H1 (cell line): ENCODE measurements at regions not wholly inside any gene's neighbourhood (a gene's known extent, or its start where the extent isn't known, plus 50 kb on each side); places are given as distances from the start of the nearest gene placed in this dataset.

ENCODE experiments used
- BCL11A ChIP-seq, 2 experiments: IDR thresholded peaks; one replicate each; pipeline ENCODE4 v1.6.1; 2011; ENCODE audit warnings: low read depth in 2 of 2, low read length in 2 of 2, mild to moderate bottlenecking in 2 of 2
- CBX8 ChIP-seq: fragments of 300-800, 300-1000 bp; sonication (generic); IDR thresholded peaks from 2 replicates; pipeline ENCODE4 v1.7.1; 2016; ENCODE audit warnings: low read depth, low read length, borderline replicate concordance
- SIRT6 ChIP-seq: IDR thresholded peaks from one replicate; pipeline ENCODE4 v1.7.1; 2012; ENCODE audit warnings: low read length, inconsistent platforms
- SP1 ChIP-seq: IDR thresholded peaks from 2 replicates; pipeline ENCODE4 v1.6.1; 2011; ENCODE audit warnings: low read depth, low read length
- TAF1 ChIP-seq: IDR thresholded peaks from 2 replicates; pipeline ENCODE4 v1.6.1; 2011; ENCODE audit warnings: mild to moderate bottlenecking, low read depth, low read length
- TF ChIP-seq, protein P1 (sequence below): IDR thresholded peaks from 2 replicates; pipeline ENCODE4 v1.6.1; 2012; ENCODE audit warnings: inconsistent platforms

DNA sequence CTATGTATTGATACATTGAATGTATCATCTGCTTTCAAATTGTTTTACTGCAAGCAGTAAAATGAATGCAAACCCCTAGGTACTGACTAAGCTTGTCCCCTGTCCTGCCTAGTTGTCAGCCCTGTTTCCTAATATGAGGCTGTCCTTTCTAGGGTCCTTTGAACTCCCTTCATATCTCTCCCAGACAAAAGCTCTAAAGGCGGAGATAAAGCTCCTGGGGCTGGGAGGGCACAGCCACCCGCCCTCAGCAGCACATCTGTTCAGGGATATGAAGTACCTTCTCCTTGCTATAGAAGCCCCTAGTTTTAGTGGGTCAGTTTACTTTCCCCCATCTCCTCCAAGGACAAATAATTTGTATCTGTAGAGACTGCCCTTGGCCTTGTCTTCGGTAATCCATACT, 93.1 kb upstream of the ETS2 start (continued):
- TF ChIP-seq CBX8 (no peak), SP1 (no peak), BCL11A (IDR thresholded peaks at IDR 0.05; ENCODE audit: low read depth in 2 of 2, low read length in 2 of 2) (no peak), TAF1 (no peak), SIRT6 (no peak)
- TF ChIP-seq, protein P1, sequence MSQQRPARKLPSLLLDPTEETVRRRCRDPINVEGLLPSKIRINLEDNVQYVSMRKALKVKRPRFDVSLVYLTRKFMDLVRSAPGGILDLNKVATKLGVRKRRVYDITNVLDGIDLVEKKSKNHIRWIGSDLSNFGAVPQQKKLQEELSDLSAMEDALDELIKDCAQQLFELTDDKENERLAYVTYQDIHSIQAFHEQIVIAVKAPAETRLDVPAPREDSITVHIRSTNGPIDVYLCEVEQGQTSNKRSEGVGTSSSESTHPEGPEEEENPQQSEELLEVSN: no peak
